SK-N-SH (cell line): ENCODE measurements at regions not wholly inside any gene's neighbourhood (a gene's known extent, or its start where the extent isn't known, plus 50 kb on each side); places are given as distances from the start of the nearest gene placed in this dataset.

Experiments used
- CTCF ChIA-PET: fragments of 300-600, 350-600 bp; formaldehyde crosslinking; extraction: SDS; loops from one replicate; lab custom pipeline; 2021; lab: Yijun Ruan, JAX
- POLR2A ChIA-PET: fragments of 350-600 bp; sonication (Branson Sonifier 250); formaldehyde crosslinking; extraction: SDS; loops from one replicate; lab custom pipeline; 2020; ENCODE audit warnings: antibody characterized with exemption, inconsistent platforms; lab: Yijun Ruan, JAX
- DNase-seq: peaks from one replicate; pipeline ENCODE4 v3.0.0; 2012
- H2AFZ ChIP-seq: fragments of 200-600 bp; sonication (generic); 2 replicates; pipeline ENCODE4 v1.8.1; 2016; ENCODE audit warnings: antibody characterized with exemption, mild to moderate bottlenecking, low read depth
- H3F3A ChIP-seq: fragments of 200-600 bp; sonication (generic); replicated peaks from 2 replicates; pipeline ENCODE3; 2016; ENCODE audit warnings: antibody characterized with exemption, mild to moderate bottlenecking; ENCODE audit not compliant: insufficient read depth
- H3K27ac ChIP-seq, 2 experiments: fragments of 200-500 bp in 1 of 2; fragments of 200-600 bp in 1 of 2; sonication (Bioruptor generic) in 1 of 2; sonication (generic), shearing (Covaris generic) in 1 of 2; 2 replicates each; pipeline versions ENCODE4 v1.5.1 to v1.6.1; 2014 to 2016; ENCODE audit warnings: low read depth in 2 of 2, inconsistent platforms in 1 of 2, low read length in 1 of 2, mild to moderate bottlenecking in 1 of 2, mixed read lengths in 1 of 2
- H3K27me3 ChIP-seq: fragments of 200-600 bp; sonication (generic), shearing (Covaris generic); 2 replicates; pipeline ENCODE4 v1.6.1; 2016; ENCODE audit warnings: mixed run types; ENCODE audit not compliant: insufficient read depth
- H3K36me3 ChIP-seq, 2 experiments: fragments of 200-500 bp in 1 of 2; fragments of 200-600 bp in 1 of 2; sonication (Bioruptor generic) in 1 of 2; sonication (generic) in 1 of 2; replicated peaks in 1 of 2; 2 replicates each; pipeline versions ENCODE3 to v1.5.1; 2014 to 2016; ENCODE audit warnings: low read length in 1 of 2, mild to moderate bottlenecking in 1 of 2; ENCODE audit not compliant: insufficient read depth in 2 of 2, control insufficient read depth in 1 of 2
- H3K4me1 ChIP-seq, 2 experiments: fragments of 200-500 bp in 1 of 2; fragments of 200-600 bp in 1 of 2; sonication (Bioruptor generic) in 1 of 2; sonication (generic), shearing (Covaris generic) in 1 of 2; 2 replicates each; pipeline versions ENCODE4 v1.5.1 to v1.6.1; 2014 to 2016; ENCODE audit warnings: low read depth in 1 of 2, low read length in 1 of 2, mixed run types in 1 of 2; ENCODE audit not compliant: insufficient read depth in 2 of 2, control insufficient read depth in 1 of 2
- H3K4me2 ChIP-seq: fragments of 200-600 bp; sonication (generic), shearing (Covaris generic); 2 replicates; pipeline ENCODE4 v1.6.1; 2017; ENCODE audit warnings: mixed run types
- H3K4me3 ChIP-seq, 2 experiments: fragments of 200-500 bp in 1 of 2; fragments of 200-600 bp in 1 of 2; sonication (Bioruptor generic) in 1 of 2; sonication (generic), shearing (Covaris generic) in 1 of 2; 2 replicates each; pipeline versions ENCODE4 v1.5.1 to v1.8.1; 2014 to 2016; ENCODE audit warnings: low read depth in 2 of 2, inconsistent platforms in 1 of 2, low read length in 1 of 2, mild to moderate bottlenecking in 1 of 2, mixed read lengths in 1 of 2, moderate library complexity in 1 of 2
- H3K79me2 ChIP-seq: fragments of 200-600 bp; sonication (generic); 2 replicates; pipeline ENCODE4 v1.8.1; 2017; ENCODE audit warnings: mild to moderate bottlenecking; ENCODE audit not compliant: insufficient read depth
- H3K9ac ChIP-seq: fragments of 200-600 bp; sonication (generic); 2 replicates; pipeline ENCODE4 v1.6.1; 2017; ENCODE audit warnings: mixed run types
- H3K9me2 ChIP-seq: fragments of 200-600 bp; sonication (generic); 2 replicates; pipeline ENCODE4 v1.6.1; 2017; ENCODE audit warnings: mixed run types
- H3K9me3 ChIP-seq: fragments of 200-600 bp; sonication (generic); 2 replicates; pipeline ENCODE4 v1.6.1; 2017; ENCODE audit warnings: mixed run types, mild to moderate bottlenecking, moderate library complexity
- H4K20me1 ChIP-seq: fragments of 200-600 bp; sonication (generic); 2 replicates; pipeline ENCODE4 v1.6.1; 2017; ENCODE audit warnings: mild to moderate bottlenecking, mixed run types; ENCODE audit not compliant: insufficient read depth
- EP300 ChIP-seq, 2 experiments: IDR thresholded peaks; 2 replicates each; pipeline versions ENCODE4 v1.4.0 to v1.6.1; 2012; ENCODE audit warnings: borderline replicate concordance in 1 of 2, low read depth in 1 of 2, low read length in 1 of 2
- FOXJ3 ChIP-seq: sonication (generic); formaldehyde crosslinking; IDR thresholded peaks from 2 replicates; pipeline ENCODE4 v1.5.1; 2020; ENCODE audit warnings: mild to moderate bottlenecking, missing genetic modification reagents
- FOXM1 ChIP-seq: IDR thresholded peaks from 2 replicates; pipeline ENCODE4 v1.4.0; 2012; ENCODE audit warnings: low read depth, mild to moderate bottlenecking
- GATA2 ChIP-seq: sonication (generic); formaldehyde crosslinking; IDR thresholded peaks from 2 replicates; pipeline ENCODE4 v1.5.0; 2020; ENCODE audit warnings: mild to moderate bottlenecking, missing genetic modification reagents
- MXI1 ChIP-seq: IDR thresholded peaks from 2 replicates; pipeline ENCODE4 v1.6.1; 2012; ENCODE audit warnings: mild to moderate bottlenecking, low read depth, low read length, improper control_type of control experiment
- NFIC ChIP-seq: IDR thresholded peaks from 2 replicates; pipeline ENCODE4 v1.4.0; 2012; ENCODE audit warnings: borderline replicate concordance
- NRF1 ChIP-seq: IDR thresholded peaks from 2 replicates; pipeline ENCODE4 v1.6.1; 2012; ENCODE audit warnings: low read depth, mild to moderate bottlenecking, low read length
- RCOR1 ChIP-seq: fragments of 150-350 bp; IDR thresholded peaks from 2 replicates; pipeline ENCODE4 v1.6.1; 2017; ENCODE audit warnings: antibody characterized with exemption, low read length
- SIN3A ChIP-seq: IDR thresholded peaks from 2 replicates; pipeline ENCODE4 v1.6.1; 2012; ENCODE audit warnings: low read depth, mild to moderate bottlenecking, low read length, moderate library complexity, borderline replicate concordance
- SMC3 ChIP-seq: IDR thresholded peaks from 2 replicates; pipeline ENCODE4 v1.6.1; 2012; ENCODE audit warnings: low read depth, low read length, improper control_type of control experiment
- TAF1 ChIP-seq: IDR thresholded peaks from 2 replicates; pipeline ENCODE4 v1.6.1; 2012; ENCODE audit warnings: low read depth, mild to moderate bottlenecking, low read length, moderate library complexity, borderline replicate concordance
- TCF12 ChIP-seq: IDR thresholded peaks from 2 replicates; pipeline ENCODE4 v1.4.0; 2012
- TEAD4 ChIP-seq: IDR thresholded peaks from 2 replicates; pipeline ENCODE4 v1.4.0; 2012; ENCODE audit warnings: mild to moderate bottlenecking, borderline replicate concordance; ENCODE audit not compliant: insufficient read depth
- YY1 ChIP-seq: IDR thresholded peaks from 2 replicates; pipeline ENCODE4 v1.4.0; 2012; ENCODE audit warnings: low read depth, mild to moderate bottlenecking
- WGBS: methylation state at CpG from one replicate; pipeline ENCODE4 v1.1.6; 2017; ENCODE audit warnings: low lambda C conversion rate; 5-methylcytosine and 5-hydroxymethylcytosine counted together
- TF ChIP-seq, protein P1 (sequence below): fragments of 150-350 bp; IDR thresholded peaks from 2 replicates; pipeline ENCODE4 v1.6.1; 2016; ENCODE audit warnings: mild to moderate bottlenecking, low read depth, low read length
- TF ChIP-seq, protein P2 (sequence below): IDR thresholded peaks from 2 replicates; pipeline ENCODE4 v1.4.0; 2012; ENCODE audit warnings: low read depth, borderline replicate concordance
- TF ChIP-seq, protein P3 (sequence below): IDR thresholded peaks from 2 replicates; pipeline ENCODE4 v1.4.0; 2012; ENCODE audit warnings: low read depth

DNA sequence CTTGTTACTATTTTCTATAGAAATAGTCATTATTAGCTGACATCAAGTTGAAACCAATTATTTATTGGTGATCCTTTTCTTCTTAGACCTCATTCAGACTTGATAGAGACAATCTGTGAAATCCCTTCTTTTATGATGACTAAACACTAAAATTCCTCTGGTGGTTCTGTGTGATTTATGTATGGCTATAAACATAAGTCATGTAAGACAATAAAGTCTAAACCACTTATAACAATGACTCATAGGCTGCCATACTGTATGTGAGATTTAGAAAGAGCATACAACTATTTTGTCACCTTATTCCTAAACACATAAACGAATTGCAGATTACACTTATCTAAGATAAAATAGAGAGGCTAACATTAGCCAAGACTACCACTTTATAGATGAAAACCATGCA, 101.1 kb upstream of the PRR32 start (continued):
- TF ChIP-seq NFIC (no peak), GATA2 (CRISPR knock-in tag) (no peak)
- TF ChIP-seq, protein P1, sequence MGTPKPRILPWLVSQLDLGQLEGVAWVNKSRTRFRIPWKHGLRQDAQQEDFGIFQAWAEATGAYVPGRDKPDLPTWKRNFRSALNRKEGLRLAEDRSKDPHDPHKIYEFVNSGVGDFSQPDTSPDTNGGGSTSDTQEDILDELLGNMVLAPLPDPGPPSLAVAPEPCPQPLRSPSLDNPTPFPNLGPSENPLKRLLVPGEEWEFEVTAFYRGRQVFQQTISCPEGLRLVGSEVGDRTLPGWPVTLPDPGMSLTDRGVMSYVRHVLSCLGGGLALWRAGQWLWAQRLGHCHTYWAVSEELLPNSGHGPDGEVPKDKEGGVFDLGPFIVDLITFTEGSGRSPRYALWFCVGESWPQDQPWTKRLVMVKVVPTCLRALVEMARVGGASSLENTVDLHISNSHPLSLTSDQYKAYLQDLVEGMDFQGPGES: no peak

DNA sequence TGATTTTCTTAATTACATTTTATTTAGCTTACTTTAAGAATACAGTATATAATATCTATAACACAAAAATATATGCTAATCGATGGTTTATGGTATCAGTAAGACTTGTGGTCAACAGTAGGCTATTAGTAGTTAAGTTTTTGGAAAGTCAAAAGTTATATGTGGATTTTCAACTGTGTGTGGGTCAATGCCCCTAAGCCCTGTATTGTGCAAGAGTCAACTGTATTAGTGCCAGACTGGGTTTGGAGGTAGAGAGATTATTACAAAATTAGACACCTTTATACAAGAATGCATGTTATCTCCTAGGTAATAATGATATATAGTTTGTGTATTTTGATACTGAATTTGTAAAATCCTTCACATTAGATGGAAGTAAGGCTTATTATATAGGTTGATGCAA, 100.3 kb upstream of the PRR32 start:
- no peaks in the 10 kb centered on the region for H3F3A ChIP-seq
- no peak for DNase-seq
- no peaks in the 10 kb centered on the region for H4K20me1 ChIP-seq
- WGBS: 0% methylated on average over 1 of the region's 1 CpG
- H3K27ac ChIP-seq: no peak overlapping the region
- no peaks in the 10 kb centered on the region; a peak in 1 of 4 replicates for H3K4me1 ChIP-seq
- H3K4me2 ChIP-seq: no peak overlapping the region
- H2AFZ ChIP-seq: no peak overlapping the region
- POLR2A ChIA-PET: no interaction called here
- TF ChIP-seq FOXJ3: no peak
- TF ChIP-seq, protein P2, sequence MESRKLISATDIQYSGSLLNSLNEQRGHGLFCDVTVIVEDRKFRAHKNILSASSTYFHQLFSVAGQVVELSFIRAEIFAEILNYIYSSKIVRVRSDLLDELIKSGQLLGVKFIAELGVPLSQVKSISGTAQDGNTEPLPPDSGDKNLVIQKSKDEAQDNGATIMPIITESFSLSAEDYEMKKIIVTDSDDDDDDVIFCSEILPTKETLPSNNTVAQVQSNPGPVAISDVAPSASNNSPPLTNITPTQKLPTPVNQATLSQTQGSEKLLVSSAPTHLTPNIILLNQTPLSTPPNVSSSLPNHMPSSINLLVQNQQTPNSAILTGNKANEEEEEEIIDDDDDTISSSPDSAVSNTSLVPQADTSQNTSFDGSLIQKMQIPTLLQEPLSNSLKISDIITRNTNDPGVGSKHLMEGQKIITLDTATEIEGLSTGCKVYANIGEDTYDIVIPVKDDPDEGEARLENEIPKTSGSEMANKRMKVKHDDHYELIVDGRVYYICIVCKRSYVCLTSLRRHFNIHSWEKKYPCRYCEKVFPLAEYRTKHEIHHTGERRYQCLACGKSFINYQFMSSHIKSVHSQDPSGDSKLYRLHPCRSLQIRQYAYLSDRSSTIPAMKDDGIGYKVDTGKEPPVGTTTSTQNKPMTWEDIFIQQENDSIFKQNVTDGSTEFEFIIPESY: no peak
- TF ChIP-seq SMC3: no peak
- no peak for TF ChIP-seq TCF12
- TF ChIP-seq, protein P1: no peak
- no peak for TF ChIP-seq SIN3A
- TF ChIP-seq TAF1: no peak
- TF ChIP-seq RCOR1: no peak
- TF ChIP-seq, protein P3, sequence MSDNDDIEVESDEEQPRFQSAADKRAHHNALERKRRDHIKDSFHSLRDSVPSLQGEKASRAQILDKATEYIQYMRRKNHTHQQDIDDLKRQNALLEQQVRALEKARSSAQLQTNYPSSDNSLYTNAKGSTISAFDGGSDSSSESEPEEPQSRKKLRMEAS: no peak
- no peak for TF ChIP-seq TEAD4
- no peak for TF ChIP-seq FOXM1
- no peak for TF ChIP-seq MXI1
- TF ChIP-seq YY1: no peak
- no peak for TF ChIP-seq NRF1
- TF ChIP-seq EP300 (IDR thresholded peaks at IDR 0.05; ENCODE audit: borderline replicate concordance in 1 of 2, low read depth in 1 of 2, low read length in 1 of 2): no peak
- TF ChIP-seq, all 33 proteins: peak for 0
- no peaks in the 10 kb centered on the region for H3K9me2 ChIP-seq
- no peak overlapping the region for H3K9ac ChIP-seq
- no peaks in the 10 kb centered on the region for H3K36me3 ChIP-seq
- H3K4me3 ChIP-seq: no peak overlapping the region
- no peaks in the 10 kb centered on the region; the same call in 1 of the 2 replicates for H3K27me3 ChIP-seq
- CTCF ChIA-PET: no interaction called here
- H3K79me2 ChIP-seq: no peaks in the 10 kb centered on the region
- H3K9me3 ChIP-seq: no peaks in the 10 kb centered on the region
